Left forelimb (tissue), 1 donor: ENCODE measurements at regions not wholly inside any gene's neighbourhood (a gene's known extent, or its start where the extent isn't known, plus 50 kb on each side); places are given as distances from the start of the nearest gene placed in this dataset.

Experiments used
- DNase-seq: peaks from one replicate; pipeline ENCODE4 v3.0.0-alpha.2; 2018; ENCODE audit warnings: low spot score

- no peak for DNase-seq
Measured at GRCh38 chr15:70264014-70264582, 166.4 kb upstream of the TLE3 start.

GRCh38 chr15:70262591-70263274, 165.0 kb upstream of the TLE3 start:
- DNase-seq, result no peak

GRCh38 chr15:70262171-70262570, 164.5 kb upstream of the TLE3 start:
- DNase-seq, result no peak

- DNase-seq, result no peak
Measured at GRCh38 chr15:70261083-70261482, 163.4 kb upstream of the TLE3 start.

GRCh38 chr15:70260580-70260979, 162.9 kb upstream of the TLE3 start:
- no peak for DNase-seq

DNA sequence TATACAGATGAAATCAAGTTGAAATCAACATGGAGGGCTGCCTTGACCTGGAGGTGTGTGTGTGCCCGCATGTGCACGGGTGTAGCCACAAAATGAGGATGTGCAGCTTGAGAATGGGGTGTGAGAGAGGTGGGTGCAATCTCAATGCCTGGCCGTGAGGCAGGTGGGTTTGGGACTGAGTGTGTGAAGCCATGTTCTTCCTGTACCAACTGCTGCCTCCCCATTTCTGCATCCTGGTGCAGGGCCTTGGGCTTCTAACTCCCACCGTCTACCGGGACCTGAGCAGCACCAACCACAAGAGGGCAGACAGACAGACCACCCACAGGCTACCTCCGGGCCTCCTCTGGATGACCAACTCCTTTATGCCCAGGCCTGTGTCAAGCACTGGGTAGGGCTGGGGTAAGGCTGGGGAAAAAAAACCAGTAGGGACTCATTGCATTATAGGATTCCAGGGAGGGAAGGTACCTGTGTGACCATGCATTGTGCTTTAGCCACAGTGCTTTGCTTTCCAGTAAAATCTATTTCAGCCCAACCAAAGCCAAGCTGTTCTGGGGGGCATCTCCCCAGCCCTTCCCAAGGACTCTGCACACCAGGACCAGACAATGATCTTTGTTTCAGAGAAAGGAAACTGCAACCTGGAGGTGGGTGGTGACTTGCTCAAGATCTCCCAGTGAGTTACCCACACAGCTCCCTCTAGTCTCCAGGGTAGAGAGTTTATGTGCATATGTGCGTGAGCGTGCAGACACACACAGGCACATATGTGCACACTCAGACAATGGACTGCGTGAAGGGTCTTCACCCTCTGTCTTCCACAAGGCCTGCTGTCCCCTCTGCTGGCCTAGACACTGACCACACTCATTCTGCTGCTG, 162.2 kb upstream of the TLE3 start:
- no peak for DNase-seq

DNA sequence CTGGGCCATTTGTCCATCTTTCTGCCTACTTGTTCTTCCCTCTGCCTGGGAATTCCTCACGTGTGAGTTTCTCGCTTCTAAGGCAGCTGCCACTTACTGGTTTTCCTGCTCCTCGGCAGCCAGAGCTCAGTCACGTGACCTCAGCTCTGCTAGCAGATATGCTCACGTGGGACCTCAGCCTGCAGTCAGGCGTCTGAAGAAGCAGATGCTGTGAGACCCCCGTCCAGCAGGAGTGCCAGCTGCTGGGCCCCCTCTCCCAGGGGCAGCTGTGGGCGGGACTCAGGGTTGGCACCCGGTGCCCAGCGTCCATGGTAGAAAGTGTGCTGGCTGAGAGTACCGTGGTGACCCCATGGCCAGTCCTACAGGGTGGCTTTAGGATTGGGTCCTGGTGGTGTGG, 161.3 kb upstream of the TLE3 start:
- DNase-seq, result no peak

- DNase-seq, result no peak
Measured at GRCh38 chr15:70258369-70259027, 160.8 kb upstream of the TLE3 start.

DNA sequence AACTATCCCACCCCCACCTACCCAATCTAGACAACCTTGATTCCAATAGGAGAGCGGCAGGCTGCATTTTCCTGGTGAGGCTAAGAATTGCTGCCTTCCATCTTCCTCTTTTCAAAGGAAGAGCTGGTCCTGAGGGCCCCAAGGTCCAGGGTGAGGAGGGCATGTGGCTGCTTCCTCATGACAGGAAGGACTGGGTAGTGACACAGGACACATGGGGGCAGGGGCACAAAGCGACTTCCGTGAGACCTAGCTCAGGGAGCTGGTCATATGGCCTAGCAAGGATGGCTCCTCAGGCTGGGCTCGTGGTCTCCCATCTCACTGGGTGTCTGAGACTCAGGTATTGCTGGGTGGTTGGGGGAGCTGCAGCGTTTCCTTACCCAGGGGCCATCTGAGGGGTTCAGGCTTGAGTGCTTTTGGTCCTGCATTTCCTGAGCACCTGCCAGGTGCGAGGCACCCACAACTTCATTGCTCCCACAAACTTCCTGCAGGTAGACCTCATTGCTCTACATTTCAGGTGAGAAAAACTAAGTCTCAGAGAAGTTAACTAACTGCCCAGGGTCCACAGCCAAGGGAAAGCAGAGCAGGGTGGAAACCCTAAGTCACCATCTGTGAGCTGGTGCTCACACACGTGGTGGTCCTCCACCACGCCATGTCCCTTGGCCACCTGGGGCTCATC, 160.0 kb upstream of the TLE3 start:
- no peak for DNase-seq

DNA sequence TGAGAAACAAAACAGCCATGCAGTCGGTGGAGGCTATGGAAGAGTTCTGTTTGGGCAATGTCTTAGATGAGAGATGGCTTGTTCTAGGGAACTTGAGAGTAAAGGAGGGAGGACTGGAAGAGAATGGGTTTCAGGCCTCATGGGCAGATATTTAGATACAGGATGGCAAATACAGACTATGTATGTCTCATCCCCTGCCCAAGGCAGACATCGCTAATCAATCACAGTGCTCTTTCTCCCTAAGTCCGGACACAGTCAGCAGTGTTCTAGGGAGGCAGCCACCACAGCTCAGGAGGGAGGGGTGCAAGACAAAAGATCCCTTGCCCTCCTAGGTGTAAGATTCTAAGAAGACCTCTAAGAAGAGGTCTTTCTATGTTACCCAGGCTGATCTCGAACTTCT, 159.3 kb upstream of the TLE3 start:
- DNase-seq, result no peak

DNA sequence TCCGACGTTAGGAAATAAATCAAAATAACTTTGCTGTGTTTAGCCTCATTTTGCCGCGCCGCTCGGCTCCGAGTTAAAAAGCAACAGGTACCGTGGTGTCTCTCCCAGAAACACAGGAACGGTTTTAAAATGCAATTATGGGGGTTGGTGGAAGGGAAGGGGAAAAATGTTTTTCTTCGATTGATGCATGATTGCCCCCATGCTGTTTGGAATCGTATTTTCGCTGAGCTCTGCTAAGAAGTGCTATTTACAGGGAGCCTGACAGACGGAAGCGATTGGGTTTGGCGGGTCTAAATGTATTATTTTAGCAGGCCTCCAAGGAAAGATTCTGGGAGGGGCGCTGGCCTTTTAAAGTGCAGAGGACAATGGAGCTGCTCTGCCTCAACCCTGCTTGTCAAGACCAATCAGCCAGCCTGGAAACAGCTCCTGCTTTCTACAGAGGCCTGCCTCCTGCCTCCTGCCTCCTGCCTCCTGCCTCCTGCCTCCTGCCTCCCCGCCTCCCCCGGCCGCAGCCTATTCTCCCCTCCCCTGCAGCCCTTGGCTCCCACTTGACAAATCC, 156.7 kb upstream of the TLE3 start:
- DNase-seq, result no peak

DNA sequence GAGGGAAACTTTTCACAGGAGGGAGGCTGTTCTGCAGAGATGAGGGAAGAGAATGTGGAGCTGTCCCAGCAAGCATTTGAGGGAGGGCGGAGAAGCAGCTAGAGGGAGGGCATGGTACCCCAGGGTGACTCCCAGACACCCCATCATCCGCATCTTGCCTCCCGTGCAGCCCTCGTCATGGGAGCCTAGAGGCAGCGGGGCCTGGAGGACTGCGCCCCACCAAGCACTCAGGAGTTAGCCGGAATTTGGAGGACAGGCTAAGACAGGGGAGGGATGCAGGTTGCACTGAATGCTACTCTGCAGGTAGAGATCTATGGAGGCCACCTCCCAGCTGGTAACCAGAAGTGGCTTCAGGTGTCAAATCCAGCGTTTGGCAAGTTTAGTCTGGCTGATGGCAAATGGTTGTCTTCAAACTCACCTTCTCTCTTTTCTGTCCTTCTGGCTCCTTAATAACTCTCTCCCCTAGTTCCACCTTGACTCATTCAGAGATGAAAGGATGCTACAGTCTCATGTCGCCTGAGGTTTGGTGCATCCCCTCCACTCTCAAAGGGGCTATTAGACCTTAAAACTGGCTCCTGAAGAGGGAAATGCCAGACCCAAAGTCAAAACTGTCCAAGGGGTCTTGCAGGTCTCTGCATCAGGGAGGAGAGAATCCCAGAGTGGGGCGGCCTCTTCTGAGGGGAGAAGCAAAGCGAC, 155.9 kb upstream of the TLE3 start:
- DNase-seq, result no peak

DNA sequence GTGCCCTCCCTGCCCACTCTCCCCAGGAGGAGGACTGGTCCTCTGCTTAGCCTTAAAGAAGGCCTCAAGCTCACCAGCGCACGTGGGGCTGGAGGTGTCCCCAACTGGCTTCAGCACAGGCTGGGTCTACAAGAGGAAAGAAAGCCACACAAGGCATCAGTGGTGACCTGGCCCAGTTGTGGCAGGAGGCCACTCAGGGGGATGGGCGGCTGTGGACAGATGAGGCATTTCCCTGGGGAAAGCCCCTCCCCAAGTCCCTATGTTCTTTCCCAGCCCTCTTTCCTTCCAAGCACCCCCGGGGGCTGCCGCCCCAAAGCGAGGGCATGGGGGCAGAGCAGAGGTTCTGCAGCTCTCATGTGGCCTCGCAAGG, 155.2 kb upstream of the TLE3 start:
- DNase-seq, result no peak

DNA sequence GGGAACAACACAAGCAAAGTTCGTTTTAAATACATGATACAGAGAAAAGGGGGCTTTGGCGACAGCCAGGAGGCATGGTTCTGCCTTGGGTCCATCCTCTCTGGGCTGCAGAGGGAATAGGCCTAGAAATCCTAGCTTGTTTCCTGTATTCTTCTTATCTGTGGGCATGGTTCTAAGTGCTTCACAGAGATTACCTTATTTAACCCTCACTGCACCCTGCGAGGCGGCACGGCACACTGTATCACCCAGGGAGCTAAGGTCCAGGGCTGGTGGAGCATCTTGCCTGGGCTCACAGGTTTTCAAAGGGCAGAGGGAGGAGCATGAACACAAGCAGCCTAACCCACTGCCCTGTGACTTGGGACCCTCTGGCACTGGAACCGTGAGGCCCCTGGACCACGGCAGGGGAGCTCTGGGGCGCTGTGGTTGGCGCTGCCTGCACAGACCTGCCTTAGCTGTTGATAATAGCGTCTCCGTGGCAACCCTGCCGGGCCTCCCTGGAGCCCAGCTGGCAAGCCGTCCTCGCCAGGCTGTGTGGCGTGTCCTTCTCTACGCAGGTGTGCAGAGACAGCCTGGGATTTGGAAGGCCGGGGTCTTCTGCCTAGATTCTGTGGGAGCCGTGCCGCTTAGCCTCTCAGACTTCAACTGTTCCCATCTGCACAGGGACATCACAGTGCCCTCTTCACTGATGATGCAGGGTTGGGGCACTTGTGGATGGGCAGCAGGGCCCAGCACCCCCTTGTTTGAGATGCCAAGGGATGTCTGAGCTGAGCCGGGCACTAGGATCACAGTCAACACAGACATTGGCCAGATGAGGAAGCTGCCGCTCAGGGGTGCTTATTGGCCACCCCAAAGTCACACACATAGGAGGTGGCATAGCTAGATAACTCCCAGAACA, 154.6 kb upstream of the TLE3 start:
- no peak for DNase-seq

DNA sequence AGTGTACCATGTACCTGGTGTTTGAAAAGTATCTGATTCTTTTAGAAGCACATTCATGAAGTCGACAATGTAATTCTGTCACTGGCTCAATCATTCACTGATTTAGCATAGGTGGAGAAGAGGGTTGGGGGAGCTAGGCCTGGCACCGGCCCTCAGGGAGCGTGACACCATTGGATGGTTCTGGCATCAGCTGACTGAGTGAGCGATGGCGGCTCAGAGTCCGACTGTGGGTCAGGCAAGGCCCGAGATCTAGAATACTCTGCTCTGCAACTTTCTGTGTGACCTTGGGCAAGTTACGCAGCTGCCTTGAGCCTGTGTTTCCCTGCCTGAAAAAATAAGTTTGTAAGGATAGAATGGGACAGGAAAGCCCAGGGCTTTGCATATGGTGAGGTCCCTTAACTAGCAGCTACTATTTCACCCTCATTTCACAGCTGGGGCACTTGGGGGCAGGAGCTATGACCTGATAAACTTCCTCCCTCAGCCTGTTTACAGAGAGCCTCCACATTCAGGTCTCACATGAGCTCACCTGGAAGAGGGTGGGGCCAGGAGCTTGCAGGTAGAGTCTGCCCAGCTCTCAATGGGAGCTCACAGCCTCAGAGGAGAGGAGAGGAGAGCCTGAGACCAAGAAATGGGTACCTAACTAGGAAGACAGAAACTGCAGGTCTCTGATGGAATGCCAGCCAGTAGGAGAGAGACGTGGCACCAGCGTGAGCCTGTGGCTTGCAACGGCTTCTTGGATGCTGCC, 153.7 kb upstream of the TLE3 start:
- no peak for DNase-seq

DNA sequence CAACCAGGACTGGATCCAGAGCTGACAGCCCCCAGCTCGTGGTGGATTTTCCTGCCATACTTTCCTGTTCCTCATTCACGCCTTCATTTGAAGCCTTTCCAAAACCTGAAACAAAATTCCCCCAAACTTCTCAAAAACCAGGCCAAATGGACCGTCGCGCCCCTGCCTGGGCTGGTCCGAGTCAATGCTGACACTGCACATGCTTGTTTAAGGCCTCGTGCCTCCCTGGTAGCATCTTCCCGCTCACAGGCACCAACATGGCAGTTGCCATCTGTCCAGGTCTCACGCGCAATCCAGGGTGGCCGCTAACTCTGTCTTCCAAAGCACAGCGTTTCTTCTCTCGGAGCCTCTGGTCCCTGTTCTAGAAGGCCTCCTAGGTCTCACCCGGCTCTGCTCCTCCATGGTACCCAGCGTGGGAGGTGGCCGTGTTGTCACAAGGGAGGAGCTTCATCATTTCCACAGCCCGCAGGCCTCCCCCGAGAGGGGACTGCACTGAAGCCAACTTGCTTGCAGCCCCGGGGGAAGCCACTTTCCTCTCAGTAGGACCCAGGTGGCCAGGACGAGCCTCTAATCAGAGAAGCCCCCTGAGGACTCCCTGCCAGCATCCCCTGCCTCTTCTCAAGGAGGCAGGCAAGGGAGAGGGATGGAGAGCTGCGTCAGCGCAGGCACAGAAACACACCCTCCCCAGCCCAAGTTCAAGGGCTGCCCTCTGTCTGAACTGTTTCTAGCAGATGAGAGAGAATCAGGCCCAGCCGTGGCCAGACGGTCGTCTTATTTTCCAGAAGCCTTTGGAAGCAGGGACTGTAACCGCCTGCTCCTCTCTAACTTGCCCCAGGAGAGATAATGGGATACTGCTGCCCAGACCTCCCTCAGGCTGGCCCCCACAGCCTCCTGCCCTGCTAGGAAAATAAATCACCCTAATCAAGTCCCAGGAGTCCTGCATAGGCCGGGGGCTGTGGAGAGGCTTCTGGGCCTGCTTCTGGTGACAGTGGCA, 152.8 kb upstream of the TLE3 start:
- DNase-seq, result no peak

DNA sequence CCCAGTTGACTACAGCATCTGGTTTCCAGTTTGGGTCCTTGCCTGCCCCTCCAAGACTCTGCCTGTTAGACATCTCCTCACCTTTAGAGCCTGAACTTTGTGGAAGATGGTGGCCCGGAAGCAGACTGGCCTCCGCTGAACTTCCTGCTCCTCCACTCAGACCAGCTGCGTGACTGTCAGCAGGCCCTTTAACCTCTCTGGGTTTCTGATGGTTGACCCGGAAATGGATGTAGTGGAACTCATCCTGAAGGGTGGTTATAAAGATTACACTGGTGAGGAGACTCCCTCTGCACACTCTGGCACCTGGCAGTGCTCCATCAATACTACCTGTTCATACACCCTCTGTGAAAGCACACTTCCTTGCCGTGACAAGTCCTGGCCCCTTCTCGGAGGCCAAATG, 151.9 kb upstream of the TLE3 start:
- DNase-seq, result no peak
